H9 (cell line): ENCODE measurements at regions not wholly inside any gene's neighbourhood (a gene's known extent, or its start where the extent isn't known, plus 50 kb on each side); places are given as distances from the start of the nearest gene placed in this dataset.

Experiments
- DNase-seq: peaks from one replicate; pipeline ENCODE4 v3.0.0-alpha.2; 2017
- H2AFZ ChIP-seq: one replicate; pipeline ENCODE4 v1.6.1; 2013; ENCODE audit warnings: mild to moderate bottlenecking, low read length, control low read depth, moderate library complexity
- H2AK5ac ChIP-seq: 2 replicates; pipeline ENCODE4 v1.6.1; 2013; ENCODE audit warnings: low read length, control low read depth, mixed read lengths; ENCODE audit not compliant: insufficient read length
- H2BK120ac ChIP-seq: one replicate; pipeline ENCODE4 v1.6.1; 2013; ENCODE audit warnings: low read depth, mild to moderate bottlenecking, low read length, control low read depth, inconsistent platforms; ENCODE audit not compliant: poor library complexity, severe bottlenecking
- H2BK12ac ChIP-seq: 2 replicates; pipeline ENCODE4 v1.6.1; 2013; ENCODE audit warnings: low read length, control low read depth, mixed read lengths, low read depth; ENCODE audit not compliant: insufficient read length
- H2BK15ac ChIP-seq: 2 replicates; pipeline ENCODE4 v1.6.1; 2013; ENCODE audit warnings: low read depth, low read length, control low read depth
- H2BK20ac ChIP-seq: one replicate; pipeline ENCODE4 v1.6.1; 2013; ENCODE audit warnings: low read depth, mild to moderate bottlenecking, low read length, control low read depth, inconsistent platforms; ENCODE audit not compliant: poor library complexity, severe bottlenecking
- H2BK5ac ChIP-seq: 2 replicates; pipeline ENCODE4 v1.6.1; 2013; ENCODE audit warnings: low read length, control low read depth, mixed read lengths; ENCODE audit not compliant: insufficient read length
- H3K14ac ChIP-seq: 2 replicates; pipeline ENCODE4 v1.6.1; 2013; ENCODE audit warnings: low read length, control low read depth; ENCODE audit not compliant: insufficient read depth
- H3K18ac ChIP-seq: 2 replicates; pipeline ENCODE4 v1.6.1; 2013; ENCODE audit warnings: low read depth, mild to moderate bottlenecking, mixed read lengths, low read length, control low read depth; ENCODE audit not compliant: insufficient read length
- H3K23ac ChIP-seq: 2 replicates; pipeline ENCODE4 v1.6.1; 2013; ENCODE audit warnings: low read length, control low read depth, mixed read lengths, low read depth; ENCODE audit not compliant: insufficient read length
- H3K23me2 ChIP-seq: 2 replicates; pipeline ENCODE4 v1.6.1; 2013; ENCODE audit warnings: low read depth, mild to moderate bottlenecking, mixed read lengths, low read length, control low read depth; ENCODE audit not compliant: insufficient read length, poor library complexity, severe bottlenecking
- H3K27ac ChIP-seq: 2 replicates; pipeline ENCODE4 v1.5.1; 2013; ENCODE audit warnings: low read length, control low read depth, mixed read lengths, low read depth; ENCODE audit not compliant: insufficient read length
- H3K27me3 ChIP-seq: 2 replicates; pipeline ENCODE4 v1.6.1; 2013; ENCODE audit warnings: low read length, control low read depth, inconsistent platforms; ENCODE audit not compliant: insufficient read depth
- H3K4ac ChIP-seq: 2 replicates; pipeline ENCODE4 v1.6.1; 2013; ENCODE audit warnings: low read depth, mild to moderate bottlenecking, control low read depth, inconsistent platforms, low read length, moderate library complexity
- H3K4me1 ChIP-seq: 2 replicates; pipeline ENCODE4 v1.6.1; 2013; ENCODE audit warnings: low read length, control low read depth, inconsistent platforms; ENCODE audit not compliant: insufficient read depth
- H3K4me2 ChIP-seq: 2 replicates; pipeline ENCODE4 v1.6.1; 2013; ENCODE audit warnings: low read length, control low read depth, mixed read lengths; ENCODE audit not compliant: insufficient read length, insufficient read depth
- H3K56ac ChIP-seq: 2 replicates; pipeline ENCODE4 v1.6.1; 2013; ENCODE audit warnings: low read depth, mild to moderate bottlenecking, mixed read lengths, low read length, control low read depth; ENCODE audit not compliant: insufficient read length
- H3K79me1 ChIP-seq: 2 replicates; pipeline ENCODE4 v1.6.1; 2013; ENCODE audit warnings: low read depth, mild to moderate bottlenecking, moderate library complexity, low read length, control low read depth, inconsistent platforms; ENCODE audit not compliant: insufficient read depth, poor library complexity, severe bottlenecking
- H3K79me2 ChIP-seq: 2 replicates; pipeline ENCODE4 v1.6.1; 2013; ENCODE audit warnings: low read length, control low read depth, inconsistent platforms; ENCODE audit not compliant: insufficient read depth
- H3K9ac ChIP-seq: 2 replicates; pipeline ENCODE4 v1.6.1; 2013; ENCODE audit warnings: low read length, control low read depth, mixed read lengths; ENCODE audit not compliant: insufficient read length; ENCODE audit errors: extremely low read depth
- H3K9me3 ChIP-seq: one replicate; pipeline ENCODE4 v1.6.1; 2013; ENCODE audit warnings: low read depth, low read length, inconsistent platforms; ENCODE audit not compliant: control insufficient read depth
- H3T11ph ChIP-seq: one replicate; pipeline ENCODE4 v1.6.1; 2013; ENCODE audit warnings: mild to moderate bottlenecking, low read length, control low read depth, inconsistent platforms
- H4K20me1 ChIP-seq: one replicate; pipeline ENCODE4 v1.6.1; 2013; ENCODE audit not compliant: control insufficient read depth, insufficient read length, insufficient read depth
- H4K5ac ChIP-seq: 2 replicates; pipeline ENCODE4 v1.6.1; 2013; ENCODE audit warnings: low read depth, mild to moderate bottlenecking, mixed read lengths, low read length, control low read depth; ENCODE audit not compliant: insufficient read length
- H4K8ac ChIP-seq: replicated peaks from 2 replicates; pipeline ENCODE4 v1.6.1; 2013; ENCODE audit warnings: low read length, control low read depth, mixed read lengths, low read depth; ENCODE audit not compliant: insufficient read length
- H4K91ac ChIP-seq: 2 replicates; pipeline ENCODE4 v1.6.1; 2013; ENCODE audit warnings: low read depth, mild to moderate bottlenecking, moderate library complexity, mixed read lengths, low read length, control low read depth; ENCODE audit not compliant: insufficient read length
- H3K27ac Mint-ChIP-seq, 3 experiments: 2 replicates in 2 of 3; 3 replicates in 1 of 3; pipeline ENCODE4 v1.8.0; 2020 to 2021; ENCODE audit warnings: mixed read lengths in 3 of 3, mild to moderate bottlenecking in 1 of 3, moderate library complexity in 1 of 3
- H3K27me3 Mint-ChIP-seq: 2 replicates; pipeline ENCODE4 v1.8.0; 2021; ENCODE audit warnings: low read depth, mild to moderate bottlenecking, moderate library complexity, mixed read lengths
- H3K36me3 Mint-ChIP-seq, 3 experiments: 2 replicates in 2 of 3; 3 replicates in 1 of 3; pipeline ENCODE4 v1.8.0; 2020 to 2021; ENCODE audit warnings: low read depth in 3 of 3, mixed read lengths in 3 of 3; ENCODE audit not compliant: insufficient read depth in 1 of 3
- H3K4me1 Mint-ChIP-seq, 2 experiments: 2 replicates each; pipeline ENCODE4 v1.8.0; 2020; ENCODE audit warnings: mixed read lengths in 2 of 2
- H3K4me3 Mint-ChIP-seq, 2 experiments: 2 replicates in 1 of 2; 3 replicates in 1 of 2; pipeline ENCODE4 v1.8.0; 2020 to 2021; ENCODE audit warnings: mild to moderate bottlenecking in 2 of 2, mixed read lengths in 2 of 2, moderate library complexity in 1 of 2
- H3K9me3 Mint-ChIP-seq, 2 experiments: 2 replicates in 1 of 2; 3 replicates in 1 of 2; pipeline ENCODE4 v1.8.0; 2020; ENCODE audit warnings: mild to moderate bottlenecking in 2 of 2, mixed read lengths in 2 of 2, moderate library complexity in 1 of 2
- WGBS: extraction: QIAGEN DNeasy Blood & Tissue Kit; methylation state at CpG from one replicate; pipeline ENCODE4 v1.1.7; 2013; ENCODE audit warnings: missing lambda C conversion rate, low lambda C conversion rate, mixed read lengths; ENCODE audit not compliant: insufficient read length; ENCODE audit errors: extremely low coverage; 5-methylcytosine and 5-hydroxymethylcytosine counted together
- TF ChIP-seq, protein P1 (sequence below): fragments of 200-600 bp; sonication (generic); conservative IDR thresholded peaks from 3 replicates; pipeline ENCODE4 v1.8.0; 2021; ENCODE audit warnings: antibody characterized with exemption, mild to moderate bottlenecking

GRCh38 chr13:69633044-69633443 is 474.6 kb upstream of the ATXN8OS start:
- Mint-ChIP-seq H3K27ac (no peak overlapping the region), H3K9me3 (no peaks in the 10 kb centered on the region; a peak in 1 of 5 replicates), H3K4me3 (no peak overlapping the region), H3K27me3 (no peaks in the 10 kb centered on the region; the same call in 1 of the 2 replicates), H3K36me3 (peaks cover 0 to 2% (median 0%) of the 10 kb centered on the region in 3 experiments; a peak in 2 of 7 replicates), H3K4me1 (no peaks in the 10 kb centered on the region)
- Histone ChIP-seq H2BK5ac (no peak overlapping the region), H3K27me3 (no peaks in the 10 kb centered on the region), H3K18ac (no peak overlapping the region), H2BK15ac (no peak overlapping the region), H4K5ac (no peak overlapping the region), H3K9me3 (no peaks in the 10 kb centered on the region), H3K4me1 (no peaks in the 10 kb centered on the region), H3K9ac (no peak overlapping the region), H3K4ac (no peak overlapping the region), H2AFZ (no peak overlapping the region), H3K79me1 (no peaks in the 10 kb centered on the region), H2BK120ac (no peak overlapping the region), H4K8ac (no peak overlapping the region), H2AK5ac (no peak overlapping the region), H3K56ac (no peak overlapping the region), H2BK20ac (no peak overlapping the region), H3K23ac (no peak overlapping the region), H3K79me2 (no peaks in the 10 kb centered on the region), H3K4me2 (no peak overlapping the region), H3K14ac (no peak overlapping the region), H2BK12ac (no peak overlapping the region), H4K20me1 (no peaks in the 10 kb centered on the region), H3K27ac (no peak overlapping the region), H4K91ac (no peak overlapping the region), H3K23me2 (no peaks in the 10 kb centered on the region), H3T11ph (no peak overlapping the region)
- no CpG with 5 or more reads among the region's 1 CpG for WGBS
- no peak for DNase-seq
- TF ChIP-seq, protein P1, sequence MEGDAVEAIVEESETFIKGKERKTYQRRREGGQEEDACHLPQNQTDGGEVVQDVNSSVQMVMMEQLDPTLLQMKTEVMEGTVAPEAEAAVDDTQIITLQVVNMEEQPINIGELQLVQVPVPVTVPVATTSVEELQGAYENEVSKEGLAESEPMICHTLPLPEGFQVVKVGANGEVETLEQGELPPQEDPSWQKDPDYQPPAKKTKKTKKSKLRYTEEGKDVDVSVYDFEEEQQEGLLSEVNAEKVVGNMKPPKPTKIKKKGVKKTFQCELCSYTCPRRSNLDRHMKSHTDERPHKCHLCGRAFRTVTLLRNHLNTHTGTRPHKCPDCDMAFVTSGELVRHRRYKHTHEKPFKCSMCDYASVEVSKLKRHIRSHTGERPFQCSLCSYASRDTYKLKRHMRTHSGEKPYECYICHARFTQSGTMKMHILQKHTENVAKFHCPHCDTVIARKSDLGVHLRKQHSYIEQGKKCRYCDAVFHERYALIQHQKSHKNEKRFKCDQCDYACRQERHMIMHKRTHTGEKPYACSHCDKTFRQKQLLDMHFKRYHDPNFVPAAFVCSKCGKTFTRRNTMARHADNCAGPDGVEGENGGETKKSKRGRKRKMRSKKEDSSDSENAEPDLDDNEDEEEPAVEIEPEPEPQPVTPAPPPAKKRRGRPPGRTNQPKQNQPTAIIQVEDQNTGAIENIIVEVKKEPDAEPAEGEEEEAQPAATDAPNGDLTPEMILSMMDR: no peak
